ENCODE measurements at regions not wholly inside any gene's neighbourhood (a gene's known extent, or its start where the extent isn't known, plus 50 kb on each side); places are given as distances from the start of the nearest gene placed in this dataset.

- TF ChIP-seq CTCF (conservative IDR thresholded peaks at IDR 0.05; ENCODE audit: low read depth, low read length) (no peak), EZH2 (IDR thresholded peaks at IDR 0.05; ENCODE audit: borderline replicate concordance, low read depth, low read length, poor library complexity, severe bottlenecking) (no peak)
These were observed 509.2 kb upstream of the ZEB2 start for GRCh38 chr2:145029081-145029480.
